Ishikawa (cell line): ENCODE measurements at regions not wholly inside any gene's neighbourhood (a gene's known extent, or its start where the extent isn't known, plus 50 kb on each side); places are given as distances from the start of the nearest gene placed in this dataset.
A peak's percentile ranks its signal among the peaks of the same experiment; 100 is the strongest.

ENCODE experiments used
- CEBPB ChIP-seq: IDR thresholded peaks from 2 replicates; pipeline ENCODE4 v1.6.1; 2012
- CREB1 ChIP-seq: IDR thresholded peaks from 2 replicates; pipeline ENCODE4 v1.6.1; 2012; ENCODE audit warnings: low read depth
- EGR1 ChIP-seq: IDR thresholded peaks from 2 replicates; pipeline ENCODE4 v1.6.1; 2012
- EP300 ChIP-seq: IDR thresholded peaks from 2 replicates; pipeline ENCODE4 v1.6.1; 2012; ENCODE audit warnings: borderline replicate concordance
- FOXM1 ChIP-seq: IDR thresholded peaks from 2 replicates; pipeline ENCODE4 v1.6.1; 2012; ENCODE audit warnings: low read depth, borderline replicate concordance
- NFIC ChIP-seq: IDR thresholded peaks from 2 replicates; pipeline ENCODE4 v1.6.1; 2012
- RAD21 ChIP-seq: IDR thresholded peaks from 2 replicates; pipeline ENCODE4 v1.6.1; 2012; ENCODE audit warnings: low read depth
- TAF1 ChIP-seq: IDR thresholded peaks from 2 replicates; pipeline ENCODE4 v1.6.1; 2012; ENCODE audit warnings: low read depth, mild to moderate bottlenecking
- TCF12 ChIP-seq: IDR thresholded peaks from 2 replicates; pipeline ENCODE4 v1.6.1; 2012; ENCODE audit warnings: low read depth
- TEAD4 ChIP-seq: IDR thresholded peaks from 2 replicates; pipeline ENCODE4 v1.6.1; 2012
- USF1 ChIP-seq: IDR thresholded peaks from 2 replicates; pipeline ENCODE4 v1.6.1; 2012
- YY1 ChIP-seq: IDR thresholded peaks from 2 replicates; pipeline ENCODE4 v1.6.1; 2012; ENCODE audit warnings: low read depth
- ZBTB7A ChIP-seq: IDR thresholded peaks from 2 replicates; pipeline ENCODE4 v1.6.1; 2012; ENCODE audit warnings: low read depth
- TF ChIP-seq, protein P1 (sequence below): IDR thresholded peaks from 2 replicates; pipeline ENCODE4 v1.6.1; 2012; ENCODE audit warnings: low read depth, mild to moderate bottlenecking
- TF ChIP-seq, protein P2 (sequence below): IDR thresholded peaks from 2 replicates; pipeline ENCODE4 v1.6.1; 2012

DNA sequence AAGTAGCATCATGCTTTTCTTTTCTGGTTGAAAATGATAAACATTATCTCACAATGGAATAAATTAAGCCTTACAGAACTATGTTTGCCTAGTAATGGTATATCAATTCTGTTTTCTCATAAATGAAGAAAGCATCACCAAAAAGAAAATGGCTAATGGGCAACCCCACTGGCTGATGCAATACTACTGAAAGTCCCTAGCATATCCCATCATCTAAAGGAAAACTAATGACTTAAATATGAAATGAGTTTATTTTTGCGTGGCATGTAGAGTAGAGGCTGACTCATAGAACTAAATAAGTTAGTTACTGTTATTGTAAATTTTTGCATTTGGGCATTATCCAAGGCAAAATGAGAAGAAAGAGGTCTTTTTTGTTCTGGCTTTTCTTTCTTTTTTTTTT is 1156.3 kb upstream of the SEL1L start:
- TF ChIP-seq ZBTB7A (no peak), CREB1 (no peak), CEBPB (no peak), YY1 (no peak), RAD21 (no peak), TCF12 (no peak), TAF1 (no peak)
- TF ChIP-seq, protein P1, sequence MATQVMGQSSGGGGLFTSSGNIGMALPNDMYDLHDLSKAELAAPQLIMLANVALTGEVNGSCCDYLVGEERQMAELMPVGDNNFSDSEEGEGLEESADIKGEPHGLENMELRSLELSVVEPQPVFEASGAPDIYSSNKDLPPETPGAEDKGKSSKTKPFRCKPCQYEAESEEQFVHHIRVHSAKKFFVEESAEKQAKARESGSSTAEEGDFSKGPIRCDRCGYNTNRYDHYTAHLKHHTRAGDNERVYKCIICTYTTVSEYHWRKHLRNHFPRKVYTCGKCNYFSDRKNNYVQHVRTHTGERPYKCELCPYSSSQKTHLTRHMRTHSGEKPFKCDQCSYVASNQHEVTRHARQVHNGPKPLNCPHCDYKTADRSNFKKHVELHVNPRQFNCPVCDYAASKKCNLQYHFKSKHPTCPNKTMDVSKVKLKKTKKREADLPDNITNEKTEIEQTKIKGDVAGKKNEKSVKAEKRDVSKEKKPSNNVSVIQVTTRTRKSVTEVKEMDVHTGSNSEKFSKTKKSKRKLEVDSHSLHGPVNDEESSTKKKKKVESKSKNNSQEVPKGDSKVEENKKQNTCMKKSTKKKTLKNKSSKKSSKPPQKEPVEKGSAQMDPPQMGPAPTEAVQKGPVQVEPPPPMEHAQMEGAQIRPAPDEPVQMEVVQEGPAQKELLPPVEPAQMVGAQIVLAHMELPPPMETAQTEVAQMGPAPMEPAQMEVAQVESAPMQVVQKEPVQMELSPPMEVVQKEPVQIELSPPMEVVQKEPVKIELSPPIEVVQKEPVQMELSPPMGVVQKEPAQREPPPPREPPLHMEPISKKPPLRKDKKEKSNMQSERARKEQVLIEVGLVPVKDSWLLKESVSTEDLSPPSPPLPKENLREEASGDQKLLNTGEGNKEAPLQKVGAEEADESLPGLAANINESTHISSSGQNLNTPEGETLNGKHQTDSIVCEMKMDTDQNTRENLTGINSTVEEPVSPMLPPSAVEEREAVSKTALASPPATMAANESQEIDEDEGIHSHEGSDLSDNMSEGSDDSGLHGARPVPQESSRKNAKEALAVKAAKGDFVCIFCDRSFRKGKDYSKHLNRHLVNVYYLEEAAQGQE, result no peak

- TF ChIP-seq CEBPB (no peak), EGR1 (no peak), CREB1 (no peak), TCF12 (no peak), USF1 (no peak), TAF1 (no peak), FOXM1 (no peak), RAD21 (no peak), YY1 (no peak), ZBTB7A (no peak), TEAD4 (no peak), EP300 (no peak), NFIC (no peak)
- TF ChIP-seq, protein P2, sequence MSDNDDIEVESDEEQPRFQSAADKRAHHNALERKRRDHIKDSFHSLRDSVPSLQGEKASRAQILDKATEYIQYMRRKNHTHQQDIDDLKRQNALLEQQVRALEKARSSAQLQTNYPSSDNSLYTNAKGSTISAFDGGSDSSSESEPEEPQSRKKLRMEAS, result no peak
- TF ChIP-seq, protein P1, result no peak
These were observed 1161.2 kb upstream of the SEL1L start for GRCh38 chr14:82694820-82695219.

GRCh38 chr14:82704218-82704617 is 1170.6 kb upstream of the SEL1L start:
- no peak for TF ChIP-seq EGR1

GRCh38 chr14:82710267-82710841 is 1176.7 kb upstream of the SEL1L start:
- peak; percentile 66 for TF ChIP-seq RAD21
- TF ChIP-seq TEAD4, result no peak

DNA sequence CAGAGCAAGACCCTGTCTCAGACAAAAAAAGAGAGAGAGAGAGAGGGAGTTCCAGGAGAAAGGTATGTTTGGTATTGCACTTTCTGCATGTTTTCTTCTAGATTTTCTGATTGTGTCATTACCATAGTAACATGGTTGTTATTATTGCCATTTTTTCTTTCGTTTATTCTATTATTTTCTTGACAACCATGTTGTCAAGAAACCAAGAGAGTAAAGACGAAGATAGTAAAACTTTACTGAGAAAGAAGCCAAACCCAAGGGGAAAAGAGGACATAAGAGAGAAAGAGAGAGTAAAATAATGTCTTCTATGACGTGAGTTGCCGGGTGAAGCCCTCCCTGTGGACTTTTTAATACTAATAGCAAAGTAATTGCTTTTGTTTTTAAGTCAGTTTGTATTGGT is 1186.0 kb upstream of the SEL1L start:
- TF ChIP-seq USF1 (no peak), CEBPB (no peak), CREB1 (no peak), FOXM1 (no peak), TEAD4 (no peak), ZBTB7A (no peak), RAD21 (no peak), YY1 (no peak), EGR1 (no peak), TCF12 (no peak), NFIC (no peak), EP300 (no peak)
- TF ChIP-seq, protein P1, result no peak
- TF ChIP-seq, protein P2, result no peak
